Loucy (cell line): ENCODE measurements at regions not wholly inside any gene's neighbourhood (a gene's known extent, or its start where the extent isn't known, plus 50 kb on each side); places are given as distances from the start of the nearest gene placed in this dataset.

Experiments used
- EZH2phosphoT487 ChIP-seq: fragments of 200-600 bp; IDR thresholded peaks from 2 replicates; pipeline ENCODE4 v1.6.1; 2018; ENCODE audit warnings: antibody characterized with exemption, mild to moderate bottlenecking, moderate library complexity, borderline replicate concordance
- TF ChIP-seq, protein P1 (sequence below): fragments of 200-600 bp; sonication (generic); conservative IDR thresholded peaks from 2 replicates; pipeline ENCODE4 v1.5.1; 2014; ENCODE audit warnings: mild to moderate bottlenecking, antibody characterized with exemption, low read length

DNA sequence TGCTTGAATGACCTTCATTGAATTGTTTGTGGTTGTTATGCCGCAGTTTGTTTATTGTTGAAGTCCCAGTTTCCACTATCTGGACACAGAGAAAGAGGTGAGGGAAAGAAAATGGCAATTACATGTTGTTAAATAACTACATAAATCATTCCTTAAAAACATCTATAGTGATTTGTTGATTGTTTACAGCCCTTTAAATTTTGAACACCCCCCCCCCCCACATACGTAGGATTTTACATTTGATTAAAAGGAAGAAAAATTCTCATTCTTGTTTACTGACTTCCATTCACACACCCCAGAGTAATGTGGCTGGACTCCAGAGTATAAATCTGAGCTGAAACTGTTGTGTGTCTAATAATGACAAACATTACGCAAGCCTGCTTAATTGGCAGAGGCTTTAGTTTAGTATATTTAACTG, 87.1 kb upstream of the FAM174A start:
- TF ChIP-seq, protein P1, sequence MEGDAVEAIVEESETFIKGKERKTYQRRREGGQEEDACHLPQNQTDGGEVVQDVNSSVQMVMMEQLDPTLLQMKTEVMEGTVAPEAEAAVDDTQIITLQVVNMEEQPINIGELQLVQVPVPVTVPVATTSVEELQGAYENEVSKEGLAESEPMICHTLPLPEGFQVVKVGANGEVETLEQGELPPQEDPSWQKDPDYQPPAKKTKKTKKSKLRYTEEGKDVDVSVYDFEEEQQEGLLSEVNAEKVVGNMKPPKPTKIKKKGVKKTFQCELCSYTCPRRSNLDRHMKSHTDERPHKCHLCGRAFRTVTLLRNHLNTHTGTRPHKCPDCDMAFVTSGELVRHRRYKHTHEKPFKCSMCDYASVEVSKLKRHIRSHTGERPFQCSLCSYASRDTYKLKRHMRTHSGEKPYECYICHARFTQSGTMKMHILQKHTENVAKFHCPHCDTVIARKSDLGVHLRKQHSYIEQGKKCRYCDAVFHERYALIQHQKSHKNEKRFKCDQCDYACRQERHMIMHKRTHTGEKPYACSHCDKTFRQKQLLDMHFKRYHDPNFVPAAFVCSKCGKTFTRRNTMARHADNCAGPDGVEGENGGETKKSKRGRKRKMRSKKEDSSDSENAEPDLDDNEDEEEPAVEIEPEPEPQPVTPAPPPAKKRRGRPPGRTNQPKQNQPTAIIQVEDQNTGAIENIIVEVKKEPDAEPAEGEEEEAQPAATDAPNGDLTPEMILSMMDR: no peak
- no peak for TF ChIP-seq EZH2phosphoT487
